ENCODE measurements at regions not wholly inside any gene's neighbourhood (a gene's known extent, or its start where the extent isn't known, plus 50 kb on each side); places are given as distances from the start of the nearest gene placed in this dataset.

- Histone ChIP-seq H4K20me1 (replicated peaks in 1 of 2; ENCODE audit: control insufficient read depth in 1 of 2, insufficient read depth in 2 of 2, low read length in 2 of 2) (no peaks in the 10 kb centered on the region), H3K4ac (replicated peaks; ENCODE audit: insufficient read length, low read depth, low read length) (no peak overlapping the region), H3K79me2 (ENCODE audit: control insufficient read depth in 1 of 2, insufficient read depth in 2 of 2, low read length in 2 of 2) (no peaks in the 10 kb centered on the region), H3K14ac (ENCODE audit: insufficient read length) (no peak overlapping the region), H3K36me3 (ENCODE audit: control insufficient read depth in 2 of 4, insufficient read depth in 4 of 4, low read length in 3 of 4) (no peaks in the 10 kb centered on the region), H3K9ac (replicated peaks in 1 of 4; ENCODE audit: extremely low read depth in 1 of 4, low read depth in 3 of 4, low read length in 3 of 4) (no peak overlapping the region), H3K27me3 (replicated peaks in 1 of 4; ENCODE audit: control insufficient read depth in 3 of 4, extremely low read depth in 1 of 4, insufficient read depth in 3 of 4, low read length in 3 of 4) (no peaks in the 10 kb centered on the region), H4K8ac (ENCODE audit: extremely low read depth, insufficient read depth, low read length) (no peak overlapping the region), H2BK12ac (ENCODE audit: low read depth, low read length) (no peak overlapping the region), H3K23me2 (ENCODE audit: low read depth, low read length) (no peaks in the 10 kb centered on the region), H3K4me2 (ENCODE audit: insufficient read depth in 1 of 2, low read depth in 2 of 2, low read length in 2 of 2) (no peak overlapping the region), H2BK120ac (replicated peaks; ENCODE audit: low read depth, low read length) (no peak overlapping the region), H4K91ac (replicated peaks; ENCODE audit: insufficient read length, low read length) (no peak overlapping the region), H2AK5ac (ENCODE audit: low read depth, low read length) (no peak overlapping the region), H3K23ac (ENCODE audit: insufficient read length) (no peak overlapping the region), H2BK20ac (ENCODE audit: low read length) (no peak overlapping the region), H4K5ac (ENCODE audit: insufficient read length, low read depth, low read length) (no peak overlapping the region), H2BK5ac (ENCODE audit: low read depth, low read length) (no peak overlapping the region), H3K56ac (replicated peaks; ENCODE audit: insufficient read length, low read depth, low read length) (no peak overlapping the region), H3K4me1 (replicated peaks in 1 of 4; ENCODE audit: control insufficient read depth in 3 of 4, insufficient read depth in 4 of 4, low read length in 3 of 4) (no peaks in the 10 kb centered on the region), H3K79me1 (ENCODE audit: low read depth, low read length) (no peaks in the 10 kb centered on the region), H3K18ac (ENCODE audit: extremely low read depth, low read length) (no peak overlapping the region), H2AFZ (ENCODE audit: low read length) (no peak overlapping the region), H2BK15ac (ENCODE audit: low read length) (no peak overlapping the region), H3K4me3 (ENCODE audit: extremely low read depth in 1 of 4, insufficient read depth in 2 of 4, low read depth in 3 of 4, low read length in 4 of 4) (no peak overlapping the region), H3K27ac (ENCODE audit: low read depth, low read length) (no peak overlapping the region), H3K9me3 (ENCODE audit: insufficient read depth in 2 of 2, low read depth in 1 of 2, low read length in 1 of 2) (no peaks in the 10 kb centered on the region)
- ChIA-PET CTCF (ENCODE audit: partially characterized antibody) (no interaction called here), POLR2A (ENCODE audit: partially characterized antibody) (no interaction called here)
- FAIRE-seq (no peak), DNase-seq (ENCODE audit: low read depth in 1 of 2, low spot score in 2 of 2) (no peak)
- WGBS, 2 experiments (ENCODE audit: extremely low coverage in 1 of 2, insufficient coverage in 1 of 2, insufficient read length in 1 of 2, insufficient replicate concordance in 2 of 2, low coverage in 1 of 2, low lambda C conversion rate in 2 of 2, missing lambda C conversion rate in 1 of 2) = 82% methylated on average over 1 of the region's 1 CpG; no CpG with 5 or more reads in 1 of the 2 experiments
- no peak for TF ChIP-seq YY1 (IDR thresholded peaks at IDR 0.05; ENCODE audit: low read depth, low read length)
- TF ChIP-seq GABPA (IDR thresholded peaks at IDR 0.05; ENCODE audit: borderline replicate concordance, insufficient read depth, low read length) = no peak
- TF ChIP-seq EGR1 (IDR thresholded peaks at IDR 0.05; ENCODE audit: borderline replicate concordance, low read depth, low read length) = no peak
- TF ChIP-seq RXRA (IDR thresholded peaks at IDR 0.05; ENCODE audit: insufficient read depth, low read depth, low read length) = no peak
- no peak for TF ChIP-seq SP1 (IDR thresholded peaks at IDR 0.05; ENCODE audit: low read depth, low read length)
- no peak for TF ChIP-seq TAF1 (IDR thresholded peaks at IDR 0.05; ENCODE audit: low read depth, low read length)
- TF ChIP-seq PHF8 (conservative IDR thresholded peaks at IDR 0.05; ENCODE audit: low read depth, low read length) = no peak
- no peak for TF ChIP-seq ATF2 (IDR thresholded peaks at IDR 0.05; ENCODE audit: low read length)
- no peak for TF ChIP-seq TCF12 (IDR thresholded peaks at IDR 0.05; ENCODE audit: low read depth, low read length)
- TF ChIP-seq SP4 (IDR thresholded peaks at IDR 0.05; ENCODE audit: low read length) = no peak
- TF ChIP-seq NANOG (IDR thresholded peaks at IDR 0.05; ENCODE audit: insufficient read depth, low read depth, low read length, poor library complexity, severe bottlenecking) = no peak
- no peak for TF ChIP-seq KDM5A (IDR thresholded peaks at IDR 0.05; ENCODE audit: low read length)
- TF ChIP-seq POLR2AphosphoS5 (IDR thresholded peaks at IDR 0.05; ENCODE audit: low read depth, low read length) = no peak
- no peak for TF ChIP-seq RNF2 (IDR thresholded peaks at IDR 0.05; ENCODE audit: borderline replicate concordance, low read depth, low read length, missing control alignments, poor library complexity, severe bottlenecking)
Measured at GRCh38 chr5:99054972-99055371, 126.2 kb upstream of the CHD1 start.

Data from H1 (cell line).